GM12801 (cell line): ENCODE measurements at regions not wholly inside any gene's neighbourhood (a gene's known extent, or its start where the extent isn't known, plus 50 kb on each side); places are given as distances from the start of the nearest gene placed in this dataset.

ENCODE experiments used
- CTCF ChIP-seq: IDR thresholded peaks from one replicate; pipeline ENCODE4 v1.5.1; 2011; ENCODE audit warnings: control low read depth; ENCODE audit not compliant: insufficient read length; ENCODE audit errors: extremely low read depth

GRCh38 chr13:108044954-108045353, 170.4 kb downstream of the LIG4 start:
- no peak for TF ChIP-seq CTCF

- no peak for TF ChIP-seq CTCF
Measured at GRCh38 chr13:108037348-108037747, 178.0 kb downstream of the LIG4 start.

GRCh38 chr13:108036411-108036932, 178.9 kb downstream of the LIG4 start:
- no peak for TF ChIP-seq CTCF

GRCh38 chr13:108034909-108035410, 180.4 kb downstream of the LIG4 start:
- no peak for TF ChIP-seq CTCF

GRCh38 chr13:108033800-108034707, 181.3 kb downstream of the LIG4 start:
- TF ChIP-seq CTCF: no peak

- no peak for TF ChIP-seq CTCF
Measured at GRCh38 chr13:108031865-108032264, 183.5 kb downstream of the LIG4 start.

- TF ChIP-seq CTCF: no peak
Measured at GRCh38 chr13:108030769-108031168, 184.6 kb downstream of the LIG4 start.
